ENCODE measurements at regions not wholly inside any gene's neighbourhood (a gene's known extent, or its start where the extent isn't known, plus 50 kb on each side); places are given as distances from the start of the nearest gene placed in this dataset.

- H2AFZ ChIP-seq (ENCODE audit: low read length), result no peak overlapping the region
Observed at GRCh38 chr10:110432084-110432483, 65.6 kb upstream of the DUSP5 start.

GRCh38 chr10:110432814-110433565 lies 64.7 kb upstream of the DUSP5 start:
- Histone ChIP-seq H3K9me3 (ENCODE audit: control insufficient read depth, insufficient read depth, low read depth, low read length) (no peaks in the 10 kb centered on the region), H3K4me1 (ENCODE audit: control insufficient read depth, extremely low read depth, insufficient read depth, low read length) (peaks cover 3% of the 10 kb centered on the region), H3K27me3 (ENCODE audit: control insufficient read depth, insufficient read depth, low read length) (no peaks in the 10 kb centered on the region), H3K4me2 (ENCODE audit: extremely low read depth, insufficient read depth, low read length) (no peak overlapping the region), H4K20me1 (ENCODE audit: control insufficient read depth, extremely low read depth, insufficient read depth, low read length) (no peaks in the 10 kb centered on the region), H3K9ac (ENCODE audit: insufficient read depth, low read length) (no peak overlapping the region), H3K36me3 (ENCODE audit: control insufficient read depth, insufficient read depth, low read length) (no peaks in the 10 kb centered on the region), H3K4me3 (replicated peaks in 1 of 4; ENCODE audit: control extremely low read depth in 1 of 4, insufficient read depth in 1 of 4, low read depth in 3 of 4, low read length in 4 of 4) (no peak overlapping the region), H3K79me2 (ENCODE audit: control insufficient read depth, insufficient read depth, low read length) (no peaks in the 10 kb centered on the region), H2AFZ (ENCODE audit: low read length) (no peak overlapping the region), H3K27ac (ENCODE audit: insufficient read depth, low read length) (no peak overlapping the region)
- DNase-seq (ENCODE audit: low read depth in 2 of 2), result no peak
- TF ChIP-seq EZH2 (IDR thresholded peaks at IDR 0.05; ENCODE audit: low read length, missing control alignments) (no peak), CTCF (conservative IDR thresholded peaks at IDR 0.05 in 1 of 2, IDR thresholded peaks at IDR 0.05 in 1 of 2; ENCODE audit: low read depth in 1 of 2, low read length in 2 of 2) (no peak)

More at GRCh38 chr10:110432084-110432483, 65.6 kb upstream of the DUSP5 start:
- Histone ChIP-seq H3K4me3 (replicated peaks in 1 of 4; ENCODE audit: control extremely low read depth in 1 of 4, insufficient read depth in 1 of 4, low read depth in 3 of 4, low read length in 4 of 4) (no peak overlapping the region), H3K4me1 (ENCODE audit: control insufficient read depth, extremely low read depth, insufficient read depth, low read length) (peaks cover 6% of the 10 kb centered on the region), H3K36me3 (ENCODE audit: control insufficient read depth, insufficient read depth, low read length) (no peaks in the 10 kb centered on the region), H3K79me2 (ENCODE audit: control insufficient read depth, insufficient read depth, low read length) (no peaks in the 10 kb centered on the region), H3K9me3 (ENCODE audit: control insufficient read depth, insufficient read depth, low read depth, low read length) (no peaks in the 10 kb centered on the region), H3K27me3 (ENCODE audit: control insufficient read depth, insufficient read depth, low read length) (no peaks in the 10 kb centered on the region), H3K27ac (ENCODE audit: insufficient read depth, low read length) (no peak overlapping the region), H3K9ac (ENCODE audit: insufficient read depth, low read length) (no peak overlapping the region), H4K20me1 (ENCODE audit: control insufficient read depth, extremely low read depth, insufficient read depth, low read length) (no peaks in the 10 kb centered on the region), H3K4me2 (ENCODE audit: extremely low read depth, insufficient read depth, low read length) (no peak overlapping the region)
- TF ChIP-seq EZH2 (IDR thresholded peaks at IDR 0.05; ENCODE audit: low read length, missing control alignments) (no peak), CTCF (conservative IDR thresholded peaks at IDR 0.05 in 1 of 2, IDR thresholded peaks at IDR 0.05 in 1 of 2; ENCODE audit: low read depth in 1 of 2, low read length in 2 of 2) (no peak)
- DNase-seq (ENCODE audit: low read depth in 2 of 2), result no peak

- H2AFZ ChIP-seq (ENCODE audit: low read length), result no peak overlapping the region
- H3K36me3 ChIP-seq (ENCODE audit: control insufficient read depth, insufficient read depth, low read length), result no peaks in the 10 kb centered on the region
- no peaks in the 10 kb centered on the region for H3K9me3 ChIP-seq (ENCODE audit: control insufficient read depth, insufficient read depth, low read depth, low read length)
- H3K4me1 ChIP-seq (ENCODE audit: control insufficient read depth, extremely low read depth, insufficient read depth, low read length), result peaks cover 3% of the 10 kb centered on the region
- no peak for DNase-seq (ENCODE audit: low read depth in 2 of 2)
- no peaks in the 10 kb centered on the region for H4K20me1 ChIP-seq (ENCODE audit: control insufficient read depth, extremely low read depth, insufficient read depth, low read length)
- no peak overlapping the region for H3K27ac ChIP-seq (ENCODE audit: insufficient read depth, low read length)
- no peak for TF ChIP-seq EZH2 (IDR thresholded peaks at IDR 0.05; ENCODE audit: low read length, missing control alignments)
- TF ChIP-seq CTCF (conservative IDR thresholded peaks at IDR 0.05 in 1 of 2, IDR thresholded peaks at IDR 0.05 in 1 of 2; ENCODE audit: low read depth in 1 of 2, low read length in 2 of 2), result no peak
- no peaks in the 10 kb centered on the region for H3K79me2 ChIP-seq (ENCODE audit: control insufficient read depth, insufficient read depth, low read length)
- no peak overlapping the region for H3K4me2 ChIP-seq (ENCODE audit: extremely low read depth, insufficient read depth, low read length)
- no peaks in the 10 kb centered on the region for H3K27me3 ChIP-seq (ENCODE audit: control insufficient read depth, insufficient read depth, low read length)
- H3K4me3 ChIP-seq (replicated peaks in 1 of 4; ENCODE audit: control extremely low read depth in 1 of 4, insufficient read depth in 1 of 4, low read depth in 3 of 4, low read length in 4 of 4), result no peak overlapping the region
- H3K9ac ChIP-seq (ENCODE audit: insufficient read depth, low read length), result no peak overlapping the region
Observed at GRCh38 chr10:110433740-110434139, 64.0 kb upstream of the DUSP5 start.

Measured in fibroblast of lung (primary cell).